GM13977 (cell line): ENCODE measurements at regions not wholly inside any gene's neighbourhood (a gene's known extent, or its start where the extent isn't known, plus 50 kb on each side); places are given as distances from the start of the nearest gene placed in this dataset.

Experiments
- DNase-seq: peaks from one replicate; pipeline ENCODE4 v3.0.0; 2012; ENCODE audit warnings: low spot score
- in situ Hi-C: fragments of 300-500 bp; cut with MboI; formaldehyde crosslinking; loops from one replicate; pipeline ENCODE4 v1.12.0; 2022; ENCODE audit warnings: low sequenced_read_pairs, low pct_unique_long_range_greater_than_20kb, mixed read lengths, inconsistent platforms; ENCODE audit not compliant: unreplicated experiment
- TF ChIP-seq, protein P1 (sequence below): IDR thresholded peaks from 2 replicates; pipeline ENCODE4 v1.5.1; 2012; ENCODE audit warnings: mild to moderate bottlenecking, control low read depth; ENCODE audit not compliant: insufficient read depth; ENCODE audit errors: extremely low read depth, missing control alignments

DNA sequence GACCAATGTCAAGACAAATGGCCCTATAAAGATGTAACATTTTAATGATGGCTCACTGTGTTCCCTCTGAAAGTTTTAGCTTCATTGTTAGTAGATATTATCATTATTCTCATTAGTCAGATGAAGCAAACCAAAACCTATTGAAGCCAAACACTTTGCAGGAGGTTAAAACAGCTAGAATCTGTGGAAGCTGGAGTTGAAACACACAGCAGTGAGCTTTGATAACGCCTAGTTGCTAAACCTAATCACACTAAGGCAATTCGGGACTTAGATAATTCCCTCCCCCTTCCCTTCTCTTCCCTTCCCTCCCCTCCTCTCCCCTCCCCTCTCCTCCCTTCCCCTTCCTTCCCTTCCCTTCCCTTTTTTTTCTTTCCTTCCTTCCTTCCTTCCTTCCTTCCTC lies 165.7 kb downstream of the TRIB2 start:
- in situ Hi-C loops, result no loop called here
- TF ChIP-seq, protein P1, sequence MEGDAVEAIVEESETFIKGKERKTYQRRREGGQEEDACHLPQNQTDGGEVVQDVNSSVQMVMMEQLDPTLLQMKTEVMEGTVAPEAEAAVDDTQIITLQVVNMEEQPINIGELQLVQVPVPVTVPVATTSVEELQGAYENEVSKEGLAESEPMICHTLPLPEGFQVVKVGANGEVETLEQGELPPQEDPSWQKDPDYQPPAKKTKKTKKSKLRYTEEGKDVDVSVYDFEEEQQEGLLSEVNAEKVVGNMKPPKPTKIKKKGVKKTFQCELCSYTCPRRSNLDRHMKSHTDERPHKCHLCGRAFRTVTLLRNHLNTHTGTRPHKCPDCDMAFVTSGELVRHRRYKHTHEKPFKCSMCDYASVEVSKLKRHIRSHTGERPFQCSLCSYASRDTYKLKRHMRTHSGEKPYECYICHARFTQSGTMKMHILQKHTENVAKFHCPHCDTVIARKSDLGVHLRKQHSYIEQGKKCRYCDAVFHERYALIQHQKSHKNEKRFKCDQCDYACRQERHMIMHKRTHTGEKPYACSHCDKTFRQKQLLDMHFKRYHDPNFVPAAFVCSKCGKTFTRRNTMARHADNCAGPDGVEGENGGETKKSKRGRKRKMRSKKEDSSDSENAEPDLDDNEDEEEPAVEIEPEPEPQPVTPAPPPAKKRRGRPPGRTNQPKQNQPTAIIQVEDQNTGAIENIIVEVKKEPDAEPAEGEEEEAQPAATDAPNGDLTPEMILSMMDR, result no peak
- no peak for DNase-seq

DNA sequence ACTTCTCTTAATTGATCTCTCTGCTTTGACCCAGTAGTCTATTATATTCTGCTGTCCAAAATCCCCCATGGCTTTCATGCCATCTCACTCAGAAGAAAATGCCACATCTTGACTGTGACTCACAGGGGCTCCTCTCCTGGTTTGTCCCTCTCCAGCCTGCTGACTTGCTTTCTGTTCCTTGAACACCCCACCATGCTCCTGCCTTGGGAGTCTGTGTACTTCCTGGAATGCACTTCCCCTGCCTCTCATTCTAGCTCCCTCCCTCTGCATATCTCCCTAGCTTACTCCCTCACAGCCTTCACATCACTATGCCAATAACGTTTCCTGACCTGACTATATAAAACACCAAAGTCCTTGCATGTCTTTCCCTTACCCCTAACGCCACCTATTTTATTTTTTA lies 167.2 kb downstream of the TRIB2 start:
- TF ChIP-seq, protein P1, result no peak
- in situ Hi-C loops, result no loop called here
- DNase-seq, result no peak

- no peak for DNase-seq
- TF ChIP-seq, protein P1, result no peak
- in situ Hi-C loops, result no loop called here
These were observed 168.1 kb downstream of the TRIB2 start for GRCh38 chr2:12884713-12885282.

GRCh38 chr2:12890066-12890465 lies 173.3 kb downstream of the TRIB2 start:
- DNase-seq, result no peak
- in situ Hi-C loops, result no loop called here
- TF ChIP-seq, protein P1, result no peak

GRCh38 chr2:12890481-12890991 lies 173.8 kb downstream of the TRIB2 start:
- TF ChIP-seq, protein P1, result no peak
- DNase-seq, result no peak
- in situ Hi-C loops, result no loop called here

DNA sequence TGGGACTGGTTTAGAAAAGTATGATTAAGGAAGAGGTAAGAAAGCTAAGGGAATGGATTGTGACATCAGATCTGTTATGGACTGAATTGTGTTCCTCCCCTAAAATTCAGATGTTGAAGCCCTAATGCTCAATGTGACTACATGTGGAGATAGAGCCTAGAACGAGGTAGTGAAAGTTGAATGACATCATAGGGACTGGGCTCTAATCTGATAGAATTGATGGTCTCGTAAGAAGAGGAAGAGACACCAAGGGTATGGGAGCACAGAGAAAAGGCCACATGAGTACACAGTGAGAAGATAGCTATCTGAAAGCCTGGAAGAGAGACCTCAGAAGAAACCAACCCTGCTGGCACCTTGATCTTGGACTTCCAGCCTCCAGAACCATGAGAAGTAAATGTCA lies 178.3 kb downstream of the TRIB2 start:
- TF ChIP-seq, protein P1, result no peak
- no peak for DNase-seq

More for the DNA sequence above, 178.3 kb downstream of the TRIB2 start:
- in situ Hi-C loops, result no loop called here
